ENCODE measurements at regions not wholly inside any gene's neighbourhood (a gene's known extent, or its start where the extent isn't known, plus 50 kb on each side); places are given as distances from the start of the nearest gene placed in this dataset.

- TF ChIP-seq CTCF (IDR thresholded peaks at IDR 0.05; ENCODE audit: low read depth, low read length, missing input control): no peak
- TF ChIP-seq EGR1 (IDR thresholded peaks at IDR 0.05; ENCODE audit: low read depth in 2 of 2): no peak
Observed at GRCh38 chr9:102069969-102070368, 331.5 kb upstream of the GRIN3A start.

All from liver (tissue), 3 donors.